GM18858 (cell line): ENCODE measurements at regions not wholly inside any gene's neighbourhood (a gene's known extent, or its start where the extent isn't known, plus 50 kb on each side); places are given as distances from the start of the nearest gene placed in this dataset.
"Not testable (repeated sequence)": the region's sequence is repeated elsewhere in the genome, so short reads cannot be mapped to it uniquely, and the experiment has no call there.

ENCODE experiments used
- ATAC-seq: cut with Tn5 transposase; IDR thresholded peaks from one replicate; pipeline ENCODE4 v1.9.1; 2021; ENCODE audit not compliant: unreplicated experiment

DNA sequence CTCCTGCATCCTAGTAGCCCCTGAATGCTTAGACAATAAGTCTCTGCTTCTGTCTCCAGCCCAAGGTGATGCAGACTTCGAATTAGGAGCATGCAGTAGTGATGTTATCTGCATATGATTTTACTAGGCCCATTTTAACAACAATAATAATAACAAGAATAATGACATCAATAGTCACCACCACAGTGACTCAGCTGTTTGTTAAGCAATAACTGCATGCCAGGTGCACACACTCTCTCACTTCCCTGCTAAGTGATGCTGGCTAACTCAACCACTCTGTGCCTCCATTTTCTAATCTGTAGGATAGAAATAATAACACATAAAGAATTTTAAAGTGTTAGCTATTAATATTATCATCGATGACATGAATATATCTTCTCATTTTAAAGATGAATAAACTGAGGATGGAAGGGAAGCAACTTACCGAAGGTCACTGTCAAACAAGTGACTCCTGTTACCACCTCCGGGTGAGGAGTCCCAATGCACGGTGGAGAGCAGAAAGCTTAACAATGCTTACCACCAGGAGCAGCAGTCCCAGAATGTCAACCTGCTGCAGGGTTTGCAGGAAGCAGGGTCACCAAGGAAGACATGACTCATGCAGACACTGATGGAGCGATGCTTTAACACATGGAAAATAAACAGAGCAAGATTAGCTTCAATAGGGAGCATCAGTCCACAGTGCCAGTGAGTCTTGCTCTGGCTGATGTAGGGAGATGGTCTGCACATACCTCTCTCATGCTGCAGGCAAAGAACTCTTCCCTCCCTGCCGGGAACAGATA, 290.2 kb downstream of the SPATA17 start:
- ATAC-seq, result no peak

DNA sequence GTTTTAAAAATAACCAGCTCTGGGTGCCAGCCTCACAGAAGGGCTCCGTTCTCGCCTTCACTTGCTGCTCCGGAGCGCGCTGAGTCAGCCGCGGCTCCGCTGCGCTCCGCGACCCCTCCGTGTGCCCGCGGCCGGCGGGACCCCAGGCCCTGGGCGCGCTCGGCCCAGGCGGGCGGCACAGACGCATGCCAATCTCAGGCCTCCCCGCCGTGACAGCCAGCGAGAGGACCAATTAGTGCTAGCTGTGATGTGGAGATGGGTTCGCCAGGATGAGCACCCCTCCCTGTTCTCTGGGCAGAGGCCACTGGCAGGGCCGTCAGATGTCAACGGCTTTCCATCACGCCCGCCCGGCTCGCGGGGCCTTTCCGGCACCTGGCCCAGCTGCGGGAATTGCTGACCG, 293.8 kb downstream of the SPATA17 start:
- no peak for ATAC-seq

- no peak for ATAC-seq
These were observed 298.2 kb downstream of the SPATA17 start for GRCh38 chr1:217929213-217929885.

DNA sequence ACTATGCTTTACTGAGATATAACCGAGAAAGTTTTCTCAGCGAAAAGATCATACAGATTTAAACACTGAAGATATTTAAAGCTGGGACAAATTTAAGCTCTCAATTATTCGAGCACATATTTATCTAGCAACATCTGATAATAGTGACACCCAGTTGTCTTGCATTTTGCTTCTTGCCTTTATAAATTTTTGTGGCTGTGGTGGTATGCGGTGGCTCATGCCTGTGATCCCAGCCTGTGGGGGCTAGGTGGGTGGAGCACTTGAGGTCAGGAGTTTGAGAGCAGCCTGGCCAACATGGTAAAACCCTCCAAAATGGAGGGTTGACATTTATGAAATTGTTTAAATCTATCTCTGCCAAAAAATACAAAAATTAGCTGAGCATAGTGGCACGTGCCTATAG, 312.2 kb downstream of the SPATA17 start:
- ATAC-seq, result no peak

DNA sequence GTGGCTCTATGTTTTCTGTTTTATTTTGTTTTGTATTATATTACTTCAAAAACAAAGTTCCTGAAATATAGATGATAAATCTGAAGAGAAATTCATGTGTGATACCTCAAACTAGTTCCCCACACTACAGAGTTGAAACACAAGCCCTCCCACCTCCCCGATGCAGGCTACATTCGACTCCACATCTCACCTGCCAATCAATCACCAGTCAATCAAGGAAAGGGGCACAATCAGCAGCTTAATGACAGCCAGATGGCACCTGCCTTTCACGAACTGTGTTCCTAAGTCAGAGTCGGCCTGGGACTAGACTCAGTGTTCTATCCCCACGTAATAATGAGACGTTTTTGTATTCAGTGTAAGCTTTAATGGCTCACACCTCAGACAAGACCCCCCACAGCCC, 313.4 kb downstream of the SPATA17 start:
- ATAC-seq, result no peak

- no peak for ATAC-seq
These were observed 315.4 kb downstream of the SPATA17 start for GRCh38 chr1:217946511-217946910.

DNA sequence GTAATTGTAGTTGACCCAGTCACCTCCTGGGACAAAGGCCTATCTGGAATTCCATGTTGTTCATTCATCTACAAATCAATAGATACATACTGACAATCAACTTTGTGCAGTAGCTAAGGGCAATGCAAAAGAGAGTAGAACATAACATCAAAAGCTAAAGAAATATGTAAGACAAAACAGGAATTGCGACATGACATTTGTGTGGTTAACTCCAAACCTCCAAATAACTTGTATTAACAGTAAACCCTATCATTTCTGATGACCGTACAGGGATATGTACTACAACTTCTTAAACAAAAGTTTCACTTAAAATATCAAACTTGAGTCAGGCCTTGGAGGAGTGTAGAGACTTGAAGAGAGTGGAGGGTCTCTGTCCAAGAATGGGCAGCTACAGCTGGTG, 317.6 kb downstream of the SPATA17 start:
- no peak for ATAC-seq

DNA sequence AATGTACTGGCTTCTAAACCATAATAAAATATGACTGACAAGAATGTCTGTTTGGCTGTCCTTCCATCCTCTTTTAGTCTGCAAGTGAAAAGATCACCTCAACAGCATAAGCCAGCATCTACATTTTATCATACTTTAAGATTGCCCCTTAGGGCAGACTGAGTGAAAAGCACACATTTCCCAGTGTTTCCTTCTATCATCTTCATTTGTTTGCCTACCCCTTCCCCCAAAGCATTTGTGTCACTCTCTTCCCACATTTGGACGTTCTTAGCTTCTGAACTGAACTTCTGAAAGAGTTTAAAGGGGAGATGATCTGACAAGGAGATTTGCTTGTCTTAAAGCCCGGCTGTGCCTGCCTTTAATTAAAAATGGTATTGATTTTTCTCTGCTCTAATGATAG, 322.2 kb downstream of the SPATA17 start:
- no peak for ATAC-seq

GRCh38 chr1:217953922-217954321, 322.8 kb downstream of the SPATA17 start:
- no peak for ATAC-seq

- ATAC-seq, result no peak
These were observed 324.6 kb downstream of the SPATA17 start for GRCh38 chr1:217955723-217956122.

GRCh38 chr1:217965156-217965786, 319.8 kb upstream of the RRP15 start:
- no peak for ATAC-seq

- no peak for ATAC-seq
These were observed 317.0 kb upstream of the RRP15 start for GRCh38 chr1:217968085-217968484.

DNA sequence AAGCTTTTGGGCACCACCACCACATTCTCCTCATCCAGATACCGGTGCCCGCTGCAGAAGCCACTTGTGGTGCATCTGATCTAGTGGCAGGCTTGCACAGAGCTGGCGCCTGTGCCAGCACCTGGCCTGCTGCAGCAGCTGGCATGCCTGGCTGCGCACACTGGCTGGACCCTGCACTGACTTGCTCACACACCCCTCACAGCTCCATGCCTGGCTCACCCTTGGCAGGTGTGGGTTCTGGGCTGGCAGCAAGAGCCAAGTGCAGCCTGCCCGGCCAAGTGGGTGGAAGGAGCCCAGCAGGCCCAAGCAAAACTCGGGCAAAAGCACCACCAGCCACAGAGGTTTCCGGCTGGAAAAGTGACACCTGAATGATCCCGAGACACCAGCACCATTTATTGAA, 315.7 kb upstream of the RRP15 start:
- no peak for ATAC-seq

DNA sequence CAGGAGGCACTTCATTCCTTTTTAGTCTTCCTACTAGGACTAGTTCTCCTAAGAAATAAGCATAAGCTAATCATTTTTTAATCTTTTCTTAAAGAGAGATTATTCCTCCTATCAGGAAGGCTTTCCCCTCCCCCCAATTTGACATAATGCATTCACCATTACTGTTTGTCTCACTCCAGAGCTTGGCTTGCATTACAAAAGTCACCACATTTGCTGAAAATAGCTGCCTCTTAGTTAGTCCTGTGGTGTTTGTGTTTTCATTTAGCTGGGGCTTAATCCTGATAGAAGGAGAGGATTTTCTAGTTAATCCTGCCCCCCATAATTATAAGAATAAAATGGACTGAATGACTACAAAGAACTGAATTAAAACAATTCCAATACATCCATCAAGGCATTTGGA, 307.1 kb upstream of the RRP15 start:
- no peak for ATAC-seq

GRCh38 chr1:217981430-217981829, 303.7 kb upstream of the RRP15 start:
- ATAC-seq, result no peak

GRCh38 chr1:217982331-217983050, 302.6 kb upstream of the RRP15 start:
- no peak for ATAC-seq

- ATAC-seq, result no peak
These were observed 302.1 kb upstream of the RRP15 start for GRCh38 chr1:217983051-217983375.

GRCh38 chr1:217985641-217986040, 299.5 kb upstream of the RRP15 start:
- ATAC-seq, result no peak

GRCh38 chr1:217989510-217989909, 295.6 kb upstream of the RRP15 start:
- no peak for ATAC-seq

- ATAC-seq, result no peak
These were observed 291.7 kb upstream of the RRP15 start for GRCh38 chr1:217993439-217993838.

DNA sequence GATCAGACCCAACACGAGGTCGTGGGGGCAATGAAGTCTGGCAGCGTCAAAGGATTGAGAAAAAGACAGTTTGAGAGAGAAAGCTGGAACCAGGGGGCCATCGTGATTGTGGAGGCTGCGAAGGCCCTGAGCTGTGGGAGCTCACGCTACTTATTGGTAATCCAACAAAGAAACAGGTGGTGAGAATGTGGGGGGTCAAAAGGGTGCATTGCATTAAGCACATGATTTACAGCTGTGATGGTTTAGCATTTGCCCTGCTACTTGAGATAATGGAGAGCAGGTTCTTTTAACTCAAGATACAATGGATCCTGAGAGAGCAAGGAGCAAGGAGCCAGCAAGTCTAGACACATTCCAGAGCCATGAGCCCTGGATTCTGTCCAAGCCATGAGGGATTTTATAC, 276.8 kb upstream of the RRP15 start:
- ATAC-seq, result not testable (repeated sequence)

DNA sequence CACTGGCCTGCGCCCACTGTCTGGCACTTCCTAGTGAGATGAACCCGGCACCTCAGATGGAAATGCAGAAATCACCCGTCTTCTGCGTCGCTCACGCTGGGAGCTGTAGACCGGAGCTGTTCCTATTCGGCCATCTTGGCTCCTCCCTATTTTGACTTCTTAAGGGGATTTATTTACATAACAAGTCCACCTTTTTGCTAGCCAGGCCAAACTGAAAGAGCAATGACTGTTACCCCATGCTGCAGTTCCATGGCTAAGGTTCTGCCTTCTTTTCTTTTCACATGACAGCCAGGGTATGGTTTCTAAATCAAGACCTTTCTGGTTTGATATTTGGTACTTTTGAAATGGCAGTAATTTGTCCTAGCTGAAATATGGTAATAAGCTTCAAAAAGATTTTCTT, 270.0 kb upstream of the RRP15 start:
- not testable (repeated sequence) for ATAC-seq
